Body of pancreas (tissue), 4 donors: ENCODE measurements at regions not wholly inside any gene's neighbourhood (a gene's known extent, or its start where the extent isn't known, plus 50 kb on each side); places are given as distances from the start of the nearest gene placed in this dataset.
A peak's percentile ranks its signal among the peaks of the same experiment; 100 is the strongest.
"Not testable (repeated sequence)": the region's sequence is repeated elsewhere in the genome, so short reads cannot be mapped to it uniquely, and the experiment has no call there.

Experiments used
- ATAC-seq: fragments of 150-250 bp; one replicate; pipeline ENCODE4 v1.9.1; 2016
- DNase-seq, 4 donors: peaks; one replicate each; pipeline ENCODE4 v3.0.0-alpha.2; 2019
- H3K27ac ChIP-seq, 4 donors: fragments of 200-600 bp; sonication (generic); 1 replicate in 3 of 4; 2 replicates in 1 of 4; pipeline versions ENCODE4 v1.5.1 to v1.6.1; 2016 to 2019; ENCODE audit warnings: mild to moderate bottlenecking in 1 of 4, mixed read lengths in 1 of 4, moderate library complexity in 1 of 4
- H3K27me3 ChIP-seq, 2 donors: fragments of 200-600 bp; sonication (generic); one replicate each; pipeline ENCODE4 v1.6.0; 2016; ENCODE audit warnings: mild to moderate bottlenecking in 1 of 2
- H3K36me3 ChIP-seq, 2 donors: fragments of 200-600 bp; sonication (generic); replicated peaks in 1 of 2; 2 replicates each; pipeline ENCODE4 v1.5.1; 2016; ENCODE audit warnings: low read depth in 2 of 2; ENCODE audit not compliant: insufficient read depth in 1 of 2
- H3K4me1 ChIP-seq: fragments of 200-600 bp; sonication (generic); one replicate; pipeline ENCODE4 v1.6.0; 2016
- H3K4me3 ChIP-seq, 2 donors: fragments of 200-600 bp; sonication (generic); 1 replicate in 1 of 2; 2 replicates in 1 of 2; pipeline ENCODE4 v1.5.1; 2016 to 2019
- H3K9me3 ChIP-seq, 3 donors: fragments of 200-600 bp; sonication (generic); 1 replicate in 2 of 3; 2 replicates in 1 of 3; pipeline ENCODE4 v1.5.1; 2016
- POLR2A ChIP-seq, 3 donors: fragments of 450-650 bp; IDR thresholded peaks; one replicate each; pipeline ENCODE4 v1.6.1; 2016; ENCODE audit warnings: antibody characterized with exemption in 3 of 3, mild to moderate bottlenecking in 2 of 3
- WGBS, 2 donors: methylation state at CpG; one replicate each; pipeline ENCODE4 v1.1.5; 2017; 5-methylcytosine and 5-hydroxymethylcytosine counted together
- intact Hi-C: fragments of 100-400 bp; cut with DNase I; formaldehyde crosslinking; loops from one replicate; pipeline ENCODE4 v1.15.1; 2023

DNA sequence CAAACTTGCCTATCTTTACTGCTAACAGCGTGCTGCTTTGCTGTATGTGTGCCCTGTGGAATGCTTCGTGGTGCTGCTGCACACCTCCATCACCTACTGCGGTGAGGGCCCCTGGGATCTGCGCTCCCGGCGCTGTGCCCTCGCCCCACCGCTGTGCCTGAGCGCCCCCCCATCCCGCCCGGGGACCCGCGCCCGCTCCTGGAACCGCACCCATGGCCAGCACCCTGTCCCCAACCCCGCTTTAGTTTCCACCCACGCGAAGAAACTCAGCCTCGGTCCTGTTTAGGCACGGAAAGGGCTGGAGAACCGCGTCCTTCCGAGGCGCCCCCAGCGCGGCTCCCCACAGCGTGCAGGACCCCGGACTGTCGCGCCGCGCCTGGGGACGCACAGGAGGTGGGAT, 373.4 kb downstream of the GOLGA6L6 start:
- H3K9me3 ChIP-seq, H3K4me1 ChIP-seq, H3K27me3 ChIP-seq, H3K36me3 ChIP-seq, H3K4me3 ChIP-seq, H3K27ac ChIP-seq, DNase-seq, intact Hi-C loops, ATAC-seq: not testable (repeated sequence)
- WGBS, 2 donors = 20 to 69% methylated on average over 1 to 14 of the region's 33 CpGs

- WGBS, 2 donors = 33 to 100% methylated on average over 2 of the region's 9 CpGs
- ATAC-seq, H3K9me3 ChIP-seq, H3K4me3 ChIP-seq, DNase-seq, H3K4me1 ChIP-seq, H3K27me3 ChIP-seq, H3K27ac ChIP-seq, H3K36me3 ChIP-seq, intact Hi-C loops: not testable (repeated sequence)
Measured at GRCh38 chr15:20153528-20153927, 388.1 kb downstream of the GOLGA6L6 start.

- not testable (repeated sequence) for ATAC-seq
Measured at GRCh38 chr15:20148679-20149078, 392.9 kb downstream of the GOLGA6L6 start.

DNA sequence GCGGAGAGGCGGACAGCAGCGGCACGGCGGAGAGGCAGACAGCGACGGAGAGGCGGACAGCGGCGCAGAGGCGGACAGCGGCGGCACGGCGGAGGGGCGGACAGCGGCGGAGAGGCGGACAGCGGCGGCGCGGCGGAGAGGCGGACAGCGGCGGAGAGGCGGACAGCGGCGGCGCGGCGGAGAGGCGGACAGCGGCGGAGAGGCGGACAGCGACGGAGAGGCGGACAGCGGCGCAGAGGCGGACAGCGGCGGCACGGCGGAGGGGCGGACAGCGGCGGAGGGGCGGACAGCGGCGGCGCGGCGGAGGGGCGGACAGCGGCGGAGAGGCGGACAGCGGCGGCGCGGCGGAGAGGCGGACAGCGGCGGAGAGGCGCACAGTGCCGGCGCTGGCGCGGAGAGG, 393.6 kb downstream of the GOLGA6L6 start:
- intact Hi-C loops, DNase-seq: not testable (repeated sequence)

More at GRCh38 chr15:20148679-20149078, 392.9 kb downstream of the GOLGA6L6 start:
- H3K27ac ChIP-seq, intact Hi-C loops, H3K4me1 ChIP-seq, H3K36me3 ChIP-seq, H3K9me3 ChIP-seq, H3K27me3 ChIP-seq, DNase-seq, H3K4me3 ChIP-seq: not testable (repeated sequence)
- WGBS, 2 donors = 85% methylated on average over 9 of the region's 14 CpGs; no CpG with 5 or more reads in 1 of the 2 donors

DNA sequence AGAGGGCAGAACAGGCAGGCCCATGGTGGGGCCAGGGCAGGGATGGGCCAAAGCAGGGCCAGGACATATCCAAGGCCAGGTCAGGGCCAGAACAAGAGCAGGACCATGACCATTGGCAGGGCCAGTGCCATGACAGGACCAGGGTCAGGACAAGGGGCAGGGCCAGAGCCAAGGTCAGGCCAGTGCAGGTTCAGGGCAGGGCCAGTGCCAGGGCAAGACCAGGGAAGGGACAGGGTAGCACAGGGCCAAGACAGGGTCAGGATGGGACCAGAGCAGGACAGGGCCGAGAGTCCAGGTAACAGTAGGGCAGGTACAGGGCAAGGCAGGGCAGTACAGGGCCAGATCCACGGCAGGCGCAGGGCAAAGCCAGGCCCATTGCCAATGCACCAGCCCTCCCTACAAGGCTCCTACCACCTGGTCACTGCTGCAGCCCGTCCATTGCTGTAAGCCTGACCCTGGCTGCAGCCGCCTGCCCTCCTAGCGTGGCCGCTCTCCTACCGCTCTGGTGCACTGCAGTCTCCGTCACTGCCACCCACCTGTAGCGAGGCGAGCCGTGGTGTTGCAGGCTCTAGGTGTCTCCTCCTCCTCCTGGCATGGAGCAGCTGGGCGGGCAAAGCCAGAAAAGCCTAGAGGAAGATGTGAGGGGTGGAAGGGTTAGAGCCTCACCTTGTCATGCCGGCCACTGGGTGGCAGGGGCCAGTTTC, 397.1 kb downstream of the GOLGA6L6 start:
- 80% methylated on average over 7 of the region's 14 CpGs; no CpG with 5 or more reads in 1 of the 2 donors for WGBS, 2 donors
- intact Hi-C loops, DNase-seq, H3K27ac ChIP-seq, H3K4me1 ChIP-seq, H3K9me3 ChIP-seq, H3K36me3 ChIP-seq, ATAC-seq, H3K27me3 ChIP-seq, H3K4me3 ChIP-seq: not testable (repeated sequence)

More for the DNA sequence above, 393.6 kb downstream of the GOLGA6L6 start:
- not testable (repeated sequence) for ATAC-seq, H3K4me3 ChIP-seq, H3K36me3 ChIP-seq, H3K27ac ChIP-seq, H3K9me3 ChIP-seq, H3K27me3 ChIP-seq, H3K4me1 ChIP-seq
- WGBS, 2 donors = 78 to 85% methylated on average over 12 to 72 of the region's 73 CpGs

GRCh38 chr15:20142906-20143305, 398.7 kb downstream of the GOLGA6L6 start:
- H3K27ac ChIP-seq, ATAC-seq, H3K9me3 ChIP-seq, H3K4me3 ChIP-seq, H3K27me3 ChIP-seq, H3K4me1 ChIP-seq, H3K36me3 ChIP-seq, intact Hi-C loops, DNase-seq: not testable (repeated sequence)
- WGBS, 2 donors = no CpG with 5 or more reads among the region's 3 CpGs

DNA sequence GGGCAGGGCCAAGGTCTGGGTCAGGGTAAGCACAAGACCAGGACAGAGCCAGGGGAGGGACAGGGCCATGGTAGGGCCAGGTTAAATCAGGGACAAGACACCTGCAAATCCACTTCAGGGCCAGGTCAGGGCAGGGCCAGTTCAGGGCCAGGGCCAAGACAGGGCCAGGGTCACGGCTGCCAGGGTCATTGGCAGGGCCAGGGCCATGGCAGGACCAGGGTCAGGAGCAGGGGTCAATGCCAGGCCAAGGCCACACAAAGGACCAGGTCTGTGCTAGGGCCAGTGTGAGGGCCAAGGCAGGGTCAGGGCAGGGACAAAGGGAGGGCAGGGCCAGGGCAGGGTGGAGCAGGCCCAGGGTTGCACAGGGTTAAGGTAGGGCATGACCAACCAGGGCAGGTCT, 399.2 kb downstream of the GOLGA6L6 start:
- H3K9me3 ChIP-seq, DNase-seq, H3K36me3 ChIP-seq, H3K4me3 ChIP-seq, H3K4me1 ChIP-seq, H3K27me3 ChIP-seq, H3K27ac ChIP-seq, intact Hi-C loops, ATAC-seq: not testable (repeated sequence)
- WGBS, 2 donors = no CpG with 5 or more reads among the region's 1 CpG

GRCh38 chr15:20124668-20125067, 416.9 kb downstream of the GOLGA6L6 start:
- H3K4me1 ChIP-seq, DNase-seq, H3K27ac ChIP-seq, H3K4me3 ChIP-seq, ATAC-seq, H3K27me3 ChIP-seq, intact Hi-C loops, H3K36me3 ChIP-seq, H3K9me3 ChIP-seq: not testable (repeated sequence)
- 17 to 36% methylated on average over 2 of the region's 4 CpGs for WGBS, 2 donors

GRCh38 chr15:20106026-20106425, 435.6 kb downstream of the GOLGA6L6 start:
- H3K27ac ChIP-seq = no peak overlapping the region
- no peaks in the 10 kb centered on the region for H3K27me3 ChIP-seq
- H3K4me3 ChIP-seq = no peak overlapping the region
- H3K36me3 ChIP-seq = no peaks in the 10 kb centered on the region
- H3K9me3 ChIP-seq = no peaks in the 10 kb centered on the region
- DNase-seq (peak; percentile 3 to 28 (median 14)), ATAC-seq (no peak)
- intact Hi-C loops = no loop called here
- no peak for TF ChIP-seq POLR2A (IDR thresholded peaks at IDR 0.05)
- H3K4me1 ChIP-seq = no peaks in the 10 kb centered on the region
- WGBS, 2 donors = 12% methylated on average over 2 of the region's 2 CpGs; no CpG with 5 or more reads in 1 of the 2 donors

DNA sequence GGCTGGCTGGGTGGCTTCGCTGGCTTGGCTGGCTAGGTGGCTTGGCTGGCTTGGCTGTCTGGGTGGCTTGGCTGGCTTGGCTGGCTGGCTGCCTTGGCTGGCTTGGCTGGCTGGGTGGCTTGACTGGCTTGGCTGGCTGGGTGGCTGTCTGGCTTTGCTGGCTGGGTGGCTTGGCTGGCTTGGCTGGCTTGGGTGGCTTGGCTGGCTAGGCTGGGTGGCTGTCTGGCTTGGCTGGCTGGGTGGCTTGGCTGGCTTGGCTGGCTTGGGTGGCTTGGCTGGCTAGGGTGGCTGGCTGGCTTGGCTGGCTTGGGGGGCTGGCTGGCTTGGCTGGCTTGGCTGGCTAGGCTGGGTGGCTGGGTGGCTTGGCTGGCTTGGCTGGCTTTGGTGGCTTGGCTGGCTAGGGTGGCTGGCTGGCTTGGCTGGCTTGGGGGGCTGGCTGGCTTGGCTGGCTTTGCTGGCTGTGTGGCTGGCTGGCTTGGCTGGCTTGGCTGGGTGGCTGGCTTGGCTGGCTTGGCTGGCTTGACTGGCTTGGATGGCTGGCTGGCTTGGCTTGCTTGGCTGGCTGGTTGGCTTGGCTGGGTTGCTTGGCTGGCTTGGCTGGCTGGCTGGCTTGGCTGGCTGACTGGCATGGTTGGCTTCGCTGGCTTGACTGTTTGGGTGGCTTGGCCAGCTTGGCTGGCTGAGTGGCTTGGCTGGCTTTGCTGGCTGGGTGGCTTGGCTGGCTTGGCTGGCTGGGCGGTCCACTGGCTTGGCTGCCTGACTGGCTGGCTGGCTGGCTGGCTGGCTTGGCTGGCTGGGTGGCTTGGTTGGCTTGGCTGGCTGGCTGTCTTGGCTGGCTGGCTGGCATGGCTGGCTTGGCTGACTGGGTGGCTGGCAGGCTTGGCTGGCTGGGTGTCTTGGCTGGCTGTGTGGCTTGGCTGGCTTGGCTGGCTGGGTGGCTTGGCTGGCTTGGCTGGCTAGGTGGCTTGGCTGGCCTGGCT, 436.3 kb downstream of the GOLGA6L6 start:
- H3K36me3 ChIP-seq, H3K27ac ChIP-seq, ATAC-seq, H3K4me1 ChIP-seq, H3K27me3 ChIP-seq, intact Hi-C loops, H3K4me3 ChIP-seq, H3K9me3 ChIP-seq: not testable (repeated sequence)
- peak in 2 of 4 donors; percentile 10 to 15 for DNase-seq
- WGBS, 2 donors = 75% methylated on average over 1 of the region's 3 CpGs; no CpG with 5 or more reads in 1 of the 2 donors

- H3K4me1 ChIP-seq, H3K36me3 ChIP-seq, H3K27me3 ChIP-seq, intact Hi-C loops, H3K27ac ChIP-seq, H3K4me3 ChIP-seq, ATAC-seq, H3K9me3 ChIP-seq: not testable (repeated sequence)
- whole genome bisulfite sequencing, 2 donors = 70 to 71% methylated on average over 2 to 4 of the region's 6 CpGs
- DNase-seq = peak in 3 of 4 donors; percentile 7 to 27 (median 19)
Measured at GRCh38 chr15:20104551-20104950, 437.0 kb downstream of the GOLGA6L6 start.
